GM21529 (cell line): ENCODE measurements at regions not wholly inside any gene's neighbourhood (a gene's known extent, or its start where the extent isn't known, plus 50 kb on each side); places are given as distances from the start of the nearest gene placed in this dataset.

Experiments
- ATAC-seq: cut with Tn5 transposase; IDR thresholded peaks from one replicate; pipeline ENCODE4 v1.9.1; 2021; ENCODE audit not compliant: unreplicated experiment

DNA sequence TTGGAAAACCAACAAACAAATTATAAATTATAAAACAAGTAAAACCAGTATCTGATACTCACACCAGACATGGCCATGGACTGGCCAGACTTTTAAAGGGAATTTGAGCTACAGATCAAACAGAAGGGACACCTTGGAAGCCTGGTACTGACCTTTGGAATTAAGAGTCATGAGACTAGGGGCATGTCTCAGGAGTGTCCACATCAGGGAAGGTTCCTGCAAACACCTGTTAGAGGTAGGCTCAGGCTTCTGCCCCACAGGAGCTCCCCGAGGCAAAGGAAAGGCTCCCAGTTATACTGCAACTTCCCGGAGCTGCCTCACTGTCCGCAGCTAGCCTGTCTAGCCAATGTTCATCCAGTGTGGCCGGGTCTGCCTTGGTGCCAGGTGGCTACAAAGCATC, 290.1 kb downstream of the BUD13 start:
- no peak for ATAC-seq

- no peak for ATAC-seq
Measured at GRCh38 chr11:116481126-116481675, 291.6 kb downstream of the BUD13 start.

DNA sequence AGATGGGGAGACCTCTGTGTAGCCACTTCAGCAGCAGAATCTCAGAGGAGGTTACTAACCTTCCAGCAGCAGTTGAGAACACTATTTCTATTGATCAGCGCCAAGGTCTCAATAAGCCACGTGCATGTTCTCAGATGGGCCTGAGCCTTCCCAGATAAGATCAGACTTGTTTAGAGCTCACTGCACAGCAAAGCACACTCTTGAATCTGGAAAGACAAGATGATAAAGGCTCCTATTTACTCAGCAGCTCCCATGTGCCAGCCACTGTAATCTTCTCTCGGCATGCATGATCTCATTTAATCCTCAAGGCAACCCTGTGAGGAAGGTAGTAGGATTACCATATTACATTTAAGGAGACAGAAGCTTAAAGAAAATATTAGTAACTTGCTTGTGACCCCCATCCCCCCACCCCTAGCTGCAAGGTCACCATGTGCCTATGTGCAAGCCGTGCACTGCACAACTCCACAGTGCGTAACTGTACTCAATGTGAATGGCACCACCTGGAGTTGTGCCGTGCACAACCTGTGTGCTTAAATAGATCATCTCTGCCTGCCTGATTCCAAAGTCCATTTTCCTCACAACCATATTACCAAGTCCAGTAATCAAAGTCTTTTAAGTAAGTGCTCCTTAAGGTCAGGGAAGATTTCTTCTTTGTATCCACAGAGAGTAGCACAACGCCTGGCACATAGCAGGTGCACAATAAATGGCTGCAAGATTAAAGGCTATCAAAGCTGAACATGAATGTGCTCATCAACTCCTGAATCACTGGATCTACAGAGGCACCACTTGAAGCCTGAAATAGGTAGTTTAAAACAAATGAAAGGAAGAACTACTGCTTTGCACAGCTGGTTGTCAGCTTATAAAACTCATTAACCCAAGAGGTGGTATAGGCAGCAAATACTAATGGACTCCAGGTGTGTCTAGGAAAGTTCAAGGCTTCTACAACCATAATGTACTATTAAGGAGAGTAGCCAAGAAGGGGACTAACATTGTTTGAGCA, 293.8 kb downstream of the BUD13 start:
- ATAC-seq, result no peak

GRCh38 chr11:116478205-116478604, 294.6 kb downstream of the BUD13 start:
- ATAC-seq, result no peak

DNA sequence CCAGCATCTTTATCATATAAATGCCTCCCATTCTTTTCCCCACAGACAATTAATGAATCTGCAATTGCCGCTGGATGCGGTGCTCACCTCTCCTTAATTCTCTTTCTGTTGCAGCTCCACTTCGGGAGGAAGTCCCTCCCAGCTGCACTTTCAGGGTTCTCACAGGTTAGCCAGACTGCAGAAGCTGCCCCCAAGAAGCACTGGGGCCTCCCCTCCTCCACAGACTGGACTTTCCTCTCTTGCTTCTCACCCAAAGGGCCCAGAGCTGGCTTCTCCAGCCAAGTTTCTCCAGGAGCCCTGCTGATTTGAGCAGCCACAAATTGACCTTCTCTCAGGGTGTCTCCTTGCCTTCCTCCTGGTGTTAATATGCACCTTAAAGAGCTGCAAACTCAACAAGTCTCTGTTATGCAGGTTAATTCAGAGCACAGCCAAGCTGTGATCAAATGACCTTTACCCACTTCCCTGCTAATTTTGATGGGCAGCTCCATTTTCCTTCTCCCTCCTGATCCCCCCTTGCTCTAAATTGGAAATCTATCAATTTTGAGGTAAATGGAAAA, 298.9 kb downstream of the BUD13 start:
- no peak for ATAC-seq

DNA sequence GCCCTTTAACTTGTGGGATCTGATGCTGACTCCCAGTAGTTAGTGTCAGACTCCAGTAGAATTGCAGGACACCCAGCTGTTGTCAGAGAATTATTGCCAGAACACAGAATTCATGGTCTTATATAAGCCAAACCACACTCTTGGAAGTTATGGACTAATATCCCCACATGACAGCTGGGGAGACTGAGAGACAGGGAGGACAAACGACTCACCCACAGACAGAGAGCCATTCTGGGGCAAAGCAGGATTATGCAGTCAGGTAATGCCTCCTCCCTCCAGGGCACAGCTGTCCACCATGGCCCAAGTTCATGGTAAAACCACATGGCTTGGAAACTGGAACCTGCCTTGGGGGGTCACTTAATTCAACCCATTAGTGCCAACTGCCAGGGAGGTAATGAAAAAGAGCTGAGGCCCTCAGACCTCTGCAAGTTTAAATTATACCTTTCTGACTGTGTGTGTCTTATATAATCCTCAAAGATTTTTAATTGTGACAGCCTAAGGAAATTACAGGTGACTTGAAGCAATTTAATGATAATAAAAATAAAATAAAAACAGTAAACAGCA, 299.5 kb downstream of the BUD13 start:
- no peak for ATAC-seq

- ATAC-seq, result no peak
Measured at GRCh38 chr11:116472651-116473050, 300.1 kb downstream of the BUD13 start.

DNA sequence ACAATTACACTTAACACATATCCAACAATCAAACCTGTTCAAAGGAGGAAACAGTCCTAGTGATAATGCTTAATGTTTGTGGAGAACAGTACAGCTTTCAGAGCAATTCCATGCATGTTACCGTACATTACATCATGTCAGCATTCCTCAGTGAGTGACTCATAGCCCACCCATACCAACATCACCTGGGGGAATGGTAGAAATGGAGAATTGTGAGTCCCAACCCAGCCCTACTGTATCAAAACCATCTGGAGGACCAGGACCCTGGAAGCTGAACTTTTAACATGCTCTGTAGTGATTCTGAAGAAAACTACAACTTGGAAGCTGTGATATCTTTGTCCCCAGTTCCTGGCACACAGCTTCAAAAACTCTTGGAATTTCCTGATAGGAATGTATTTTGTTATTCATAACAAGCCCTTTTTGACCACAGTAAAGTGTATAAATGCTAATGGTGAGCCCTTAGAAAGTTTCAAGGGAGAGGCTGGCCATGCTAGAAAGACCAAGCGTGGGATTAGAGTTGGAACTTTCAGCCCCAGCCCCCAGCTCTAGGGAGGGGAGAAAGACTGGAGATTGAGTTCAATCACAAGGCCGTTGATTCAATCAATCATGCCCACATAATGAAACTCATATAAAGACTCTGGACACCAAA, 301.1 kb downstream of the BUD13 start:
- no peak for ATAC-seq

GRCh38 chr11:116468699-116469098, 304.1 kb downstream of the BUD13 start:
- no peak for ATAC-seq

DNA sequence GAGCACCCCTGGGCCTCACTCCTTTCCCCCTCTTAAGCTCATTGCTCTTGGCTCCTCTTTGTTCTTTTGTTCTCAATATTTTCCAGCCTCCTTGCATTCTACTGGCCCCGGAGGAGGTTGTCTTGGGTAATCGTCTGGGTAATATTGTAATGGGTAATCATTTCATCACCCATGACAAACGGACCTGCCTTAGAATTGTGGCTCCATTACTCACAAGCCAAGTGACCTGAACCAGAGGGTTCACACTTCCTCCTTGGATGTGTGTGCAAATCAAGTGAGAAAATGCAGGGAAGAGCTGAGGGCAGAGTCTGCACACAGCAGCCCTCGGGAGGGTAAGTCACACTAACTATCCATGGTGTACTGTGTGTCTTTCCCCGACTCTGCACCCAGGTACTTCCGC, 305.0 kb downstream of the BUD13 start:
- no peak for ATAC-seq

- no peak for ATAC-seq
Measured at GRCh38 chr11:116466801-116467200, 306.0 kb downstream of the BUD13 start.

GRCh38 chr11:116466191-116466590, 306.6 kb downstream of the BUD13 start:
- ATAC-seq, result no peak

GRCh38 chr11:116465056-116465455, 307.7 kb downstream of the BUD13 start:
- no peak for ATAC-seq

GRCh38 chr11:116461789-116462188, 311.0 kb downstream of the BUD13 start:
- no peak for ATAC-seq

- no peak for ATAC-seq
Measured at GRCh38 chr11:116460156-116460920, 312.4 kb downstream of the BUD13 start.

- no peak for ATAC-seq
Measured at GRCh38 chr11:116459185-116460045, 313.4 kb downstream of the BUD13 start.

GRCh38 chr11:116458546-116458945, 314.2 kb downstream of the BUD13 start:
- ATAC-seq, result no peak

DNA sequence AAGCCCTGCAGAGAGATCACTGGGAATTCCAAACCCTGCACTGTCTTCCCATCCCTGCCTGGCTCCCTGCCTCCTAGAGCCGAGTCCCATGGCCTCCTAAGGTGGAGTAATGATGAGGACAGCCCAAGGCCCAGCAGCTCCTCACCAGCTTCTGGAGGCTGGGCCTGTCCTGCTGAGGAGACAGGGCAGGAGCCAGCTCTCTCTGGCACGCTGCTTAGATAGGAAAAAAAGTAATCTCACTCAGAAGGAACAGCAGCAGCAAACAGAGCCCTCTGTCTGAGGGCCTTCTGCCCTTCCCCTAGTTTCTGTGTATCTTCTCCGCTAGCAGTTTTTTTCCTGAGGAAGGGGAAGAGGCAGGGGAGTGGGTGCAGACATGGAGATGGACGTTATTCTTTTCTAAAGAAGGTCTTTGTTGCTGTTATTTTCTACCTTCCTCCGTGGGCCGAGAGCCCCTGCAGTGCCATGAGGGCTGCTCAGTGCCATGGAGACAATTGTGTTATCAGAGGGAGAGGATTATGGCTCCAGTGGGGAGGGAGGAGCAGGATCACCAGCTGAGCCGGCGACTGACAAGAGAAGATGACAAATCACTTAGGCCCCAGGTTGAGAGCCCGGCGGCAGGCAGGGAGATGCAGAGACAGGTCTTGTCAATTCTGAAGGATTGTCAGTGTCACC, 315.3 kb downstream of the BUD13 start:
- no peak for ATAC-seq

GRCh38 chr11:116454951-116455350, 317.8 kb downstream of the BUD13 start:
- ATAC-seq, result no peak
